ENCODE measurements at regions not wholly inside any gene's neighbourhood (a gene's known extent, or its start where the extent isn't known, plus 50 kb on each side); places are given as distances from the start of the nearest gene placed in this dataset.

- TF ChIP-seq, protein P1, sequence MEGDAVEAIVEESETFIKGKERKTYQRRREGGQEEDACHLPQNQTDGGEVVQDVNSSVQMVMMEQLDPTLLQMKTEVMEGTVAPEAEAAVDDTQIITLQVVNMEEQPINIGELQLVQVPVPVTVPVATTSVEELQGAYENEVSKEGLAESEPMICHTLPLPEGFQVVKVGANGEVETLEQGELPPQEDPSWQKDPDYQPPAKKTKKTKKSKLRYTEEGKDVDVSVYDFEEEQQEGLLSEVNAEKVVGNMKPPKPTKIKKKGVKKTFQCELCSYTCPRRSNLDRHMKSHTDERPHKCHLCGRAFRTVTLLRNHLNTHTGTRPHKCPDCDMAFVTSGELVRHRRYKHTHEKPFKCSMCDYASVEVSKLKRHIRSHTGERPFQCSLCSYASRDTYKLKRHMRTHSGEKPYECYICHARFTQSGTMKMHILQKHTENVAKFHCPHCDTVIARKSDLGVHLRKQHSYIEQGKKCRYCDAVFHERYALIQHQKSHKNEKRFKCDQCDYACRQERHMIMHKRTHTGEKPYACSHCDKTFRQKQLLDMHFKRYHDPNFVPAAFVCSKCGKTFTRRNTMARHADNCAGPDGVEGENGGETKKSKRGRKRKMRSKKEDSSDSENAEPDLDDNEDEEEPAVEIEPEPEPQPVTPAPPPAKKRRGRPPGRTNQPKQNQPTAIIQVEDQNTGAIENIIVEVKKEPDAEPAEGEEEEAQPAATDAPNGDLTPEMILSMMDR (conservative IDR thresholded peaks at IDR 0.05): no peak
These were observed 412.9 kb upstream of the SALL3 start for GRCh38 chr18:78566720-78567119.

GRCh38 chr18:78571063-78571785 lies 408.4 kb upstream of the SALL3 start:
- no peak overlapping the region for H3K4me3 Mint-ChIP-seq
- no peaks in the 10 kb centered on the region for H3K4me1 Mint-ChIP-seq
- H3K36me3 Mint-ChIP-seq (ENCODE audit: low read depth): peaks cover 10% of the 10 kb centered on the region
- H3K27ac Mint-ChIP-seq (ENCODE audit: unreplicated experiment): no peak overlapping the region
- peaks cover 13% of the 10 kb centered on the region for H3K9me3 Mint-ChIP-seq
- H3K27me3 Mint-ChIP-seq (ENCODE audit: low read depth): no peaks in the 10 kb centered on the region
- DNase-seq (ENCODE audit: low read depth, low spot score): no peak
- TF ChIP-seq, protein P1 (conservative IDR thresholded peaks at IDR 0.05): no peak

More at GRCh38 chr18:78566720-78567119, 412.9 kb upstream of the SALL3 start:
- Mint-ChIP-seq H3K4me3 (no peak overlapping the region), H3K9me3 (peaks cover 6% of the 10 kb centered on the region), H3K27ac (ENCODE audit: unreplicated experiment) (no peak overlapping the region), H3K36me3 (ENCODE audit: low read depth) (peaks cover 3% of the 10 kb centered on the region), H3K27me3 (ENCODE audit: low read depth) (peaks cover 3% of the 10 kb centered on the region), H3K4me1 (peaks cover 23% of the 10 kb centered on the region)
- DNase-seq (ENCODE audit: low read depth, low spot score): no peak

DNA sequence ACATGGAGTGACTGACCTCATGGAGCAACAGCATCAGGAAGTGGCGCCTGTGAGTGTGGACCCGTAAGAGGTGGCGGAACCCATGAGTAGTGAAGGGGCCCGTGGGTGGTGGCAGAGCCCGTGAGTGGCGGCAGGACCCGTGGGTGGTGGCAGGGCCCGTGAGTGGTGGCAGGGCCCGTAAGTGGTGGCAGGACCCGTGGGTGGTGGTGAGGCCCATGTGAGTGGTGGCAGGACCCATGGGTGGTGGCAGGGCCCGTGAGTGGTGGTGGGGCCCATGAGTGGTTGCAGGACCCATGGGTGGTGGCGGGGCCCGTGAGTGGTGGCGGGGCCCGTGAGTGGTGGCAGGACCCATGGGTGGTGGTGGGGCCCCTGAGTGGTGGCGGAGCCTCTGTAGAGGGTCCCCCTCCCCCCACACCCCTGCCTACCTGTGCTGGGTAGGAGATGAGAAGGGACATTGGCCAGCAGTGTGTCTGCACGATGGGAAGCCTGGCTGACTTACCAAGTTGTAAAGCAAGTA lies 407.7 kb upstream of the SALL3 start:
- DNase-seq (ENCODE audit: low read depth, low spot score): no peak
- no peak overlapping the region for H3K27ac Mint-ChIP-seq (ENCODE audit: unreplicated experiment)
- H3K36me3 Mint-ChIP-seq (ENCODE audit: low read depth): peaks cover 10% of the 10 kb centered on the region
- H3K9me3 Mint-ChIP-seq: peaks cover 13% of the 10 kb centered on the region
- no peak overlapping the region for H3K4me3 Mint-ChIP-seq
- no peaks in the 10 kb centered on the region for H3K4me1 Mint-ChIP-seq
- TF ChIP-seq, protein P1 (conservative IDR thresholded peaks at IDR 0.05): no peak
- no peaks in the 10 kb centered on the region for H3K27me3 Mint-ChIP-seq (ENCODE audit: low read depth)

- Mint-ChIP-seq H3K27me3 (ENCODE audit: low read depth) (no peaks in the 10 kb centered on the region), H3K27ac (ENCODE audit: unreplicated experiment) (no peak overlapping the region), H3K4me3 (no peak overlapping the region), H3K36me3 (ENCODE audit: low read depth) (peaks cover 10% of the 10 kb centered on the region), H3K9me3 (peaks cover 24% of the 10 kb centered on the region), H3K4me1 (no peaks in the 10 kb centered on the region)
- no peak for DNase-seq (ENCODE audit: low read depth, low spot score)
- TF ChIP-seq, protein P1 (conservative IDR thresholded peaks at IDR 0.05): no peak
These were observed 405.8 kb upstream of the SALL3 start for GRCh38 chr18:78573773-78574172.

DNA sequence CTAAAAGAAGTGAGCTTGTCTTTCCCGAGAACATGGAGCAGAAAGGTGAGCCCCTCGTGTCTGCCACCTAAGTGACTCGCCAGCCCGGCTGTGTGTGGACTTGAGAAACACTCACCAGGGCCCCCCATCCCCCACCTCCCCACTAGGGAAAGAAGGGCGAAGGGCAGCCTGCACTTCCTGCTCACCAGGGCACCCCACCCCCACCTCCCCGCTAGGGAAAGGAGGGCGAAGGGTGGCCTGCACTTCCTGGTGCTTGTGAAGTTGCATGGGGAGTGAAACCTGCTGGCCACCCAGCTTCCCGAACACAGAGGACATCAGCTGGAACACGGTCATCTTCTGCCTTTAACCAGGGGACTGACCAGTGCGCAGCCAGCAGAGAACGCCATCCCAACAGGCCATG lies 402.7 kb upstream of the SALL3 start:
- DNase-seq (ENCODE audit: low read depth, low spot score): no peak
- TF ChIP-seq, protein P1 (conservative IDR thresholded peaks at IDR 0.05): no peak
- no peaks in the 10 kb centered on the region for H3K4me1 Mint-ChIP-seq
- peaks cover 23% of the 10 kb centered on the region for H3K9me3 Mint-ChIP-seq
- H3K36me3 Mint-ChIP-seq (ENCODE audit: low read depth): peaks cover 8% of the 10 kb centered on the region
- no peak overlapping the region for H3K27ac Mint-ChIP-seq (ENCODE audit: unreplicated experiment)
- H3K4me3 Mint-ChIP-seq: no peak overlapping the region
- no peaks in the 10 kb centered on the region for H3K27me3 Mint-ChIP-seq (ENCODE audit: low read depth)

All from neural crest cell (in vitro differentiated cells).